OCI-LY3 (cell line): ENCODE measurements at regions not wholly inside any gene's neighbourhood (a gene's known extent, or its start where the extent isn't known, plus 50 kb on each side); places are given as distances from the start of the nearest gene placed in this dataset.

Experiments used
- EZH2phosphoT487 ChIP-seq: fragments of 200-600 bp; shearing (Covaris generic); IDR thresholded peaks from 2 replicates; pipeline ENCODE4 v1.6.1; 2018; ENCODE audit warnings: antibody characterized with exemption, mixed run types, low read depth
- TF ChIP-seq, protein P1 (sequence below): fragments of 200-600, 300-600 bp; sonication (generic); IDR thresholded peaks from 2 replicates; pipeline ENCODE4 v1.5.1; 2014; ENCODE audit warnings: antibody characterized with exemption, low read length, low read depth

DNA sequence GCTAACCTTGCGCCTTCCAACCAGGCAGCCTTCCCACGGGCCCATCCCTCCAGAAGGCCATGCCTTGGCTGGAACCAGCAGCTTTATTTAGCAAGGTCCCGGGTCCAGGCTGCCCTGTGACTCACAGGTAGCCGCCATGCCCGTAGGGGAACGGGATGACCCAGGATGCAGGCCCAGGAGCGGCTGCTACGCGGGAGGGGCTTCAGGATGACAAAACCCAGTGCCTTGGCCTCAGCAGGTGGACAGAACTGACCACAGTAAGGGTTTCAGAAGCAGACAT, 63.3 kb downstream of the RTP5 start:
- TF ChIP-seq, protein P1, sequence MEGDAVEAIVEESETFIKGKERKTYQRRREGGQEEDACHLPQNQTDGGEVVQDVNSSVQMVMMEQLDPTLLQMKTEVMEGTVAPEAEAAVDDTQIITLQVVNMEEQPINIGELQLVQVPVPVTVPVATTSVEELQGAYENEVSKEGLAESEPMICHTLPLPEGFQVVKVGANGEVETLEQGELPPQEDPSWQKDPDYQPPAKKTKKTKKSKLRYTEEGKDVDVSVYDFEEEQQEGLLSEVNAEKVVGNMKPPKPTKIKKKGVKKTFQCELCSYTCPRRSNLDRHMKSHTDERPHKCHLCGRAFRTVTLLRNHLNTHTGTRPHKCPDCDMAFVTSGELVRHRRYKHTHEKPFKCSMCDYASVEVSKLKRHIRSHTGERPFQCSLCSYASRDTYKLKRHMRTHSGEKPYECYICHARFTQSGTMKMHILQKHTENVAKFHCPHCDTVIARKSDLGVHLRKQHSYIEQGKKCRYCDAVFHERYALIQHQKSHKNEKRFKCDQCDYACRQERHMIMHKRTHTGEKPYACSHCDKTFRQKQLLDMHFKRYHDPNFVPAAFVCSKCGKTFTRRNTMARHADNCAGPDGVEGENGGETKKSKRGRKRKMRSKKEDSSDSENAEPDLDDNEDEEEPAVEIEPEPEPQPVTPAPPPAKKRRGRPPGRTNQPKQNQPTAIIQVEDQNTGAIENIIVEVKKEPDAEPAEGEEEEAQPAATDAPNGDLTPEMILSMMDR, result no peak
- TF ChIP-seq EZH2phosphoT487, result no peak
